GM18907 (cell line): ENCODE measurements at regions not wholly inside any gene's neighbourhood (a gene's known extent, or its start where the extent isn't known, plus 50 kb on each side); places are given as distances from the start of the nearest gene placed in this dataset.
"Not testable (repeated sequence)": the region's sequence is repeated elsewhere in the genome, so short reads cannot be mapped to it uniquely, and the experiment has no call there.

Experiments used
- ATAC-seq: cut with Tn5 transposase; IDR thresholded peaks from one replicate; pipeline ENCODE4 v1.9.1; 2021; ENCODE audit warnings: mild to moderate bottlenecking, moderate library complexity; ENCODE audit not compliant: unreplicated experiment

- ATAC-seq = no peak
These were observed 132.0 kb upstream of the SV2C start for GRCh38 chr5:75951158-75951557.

- ATAC-seq = no peak
These were observed 134.7 kb upstream of the SV2C start for GRCh38 chr5:75948438-75948837.

- ATAC-seq = no peak
These were observed 142.8 kb upstream of the SV2C start for GRCh38 chr5:75940418-75940817.

GRCh38 chr5:75935572-75935971 is 147.6 kb upstream of the SV2C start:
- ATAC-seq = no peak

- no peak for ATAC-seq
These were observed 149.7 kb upstream of the SV2C start for GRCh38 chr5:75933489-75933888.

- no peak for ATAC-seq
These were observed 152.0 kb upstream of the SV2C start for GRCh38 chr5:75931175-75931574.

- ATAC-seq = no peak
These were observed 154.2 kb upstream of the SV2C start for GRCh38 chr5:75928992-75929391.

GRCh38 chr5:75922480-75922879 is 160.7 kb upstream of the SV2C start:
- ATAC-seq = no peak

- no peak for ATAC-seq
These were observed 162.2 kb upstream of the SV2C start for GRCh38 chr5:75921011-75921410.

GRCh38 chr5:75916144-75916543 is 167.0 kb upstream of the SV2C start:
- no peak for ATAC-seq

GRCh38 chr5:75909223-75909622 is 174.0 kb upstream of the SV2C start:
- ATAC-seq = no peak

- ATAC-seq = no peak
These were observed 175.5 kb upstream of the SV2C start for GRCh38 chr5:75907651-75908050.

- no peak for ATAC-seq
These were observed 177.2 kb upstream of the POC5 start for GRCh38 chr5:75894482-75894881.

- ATAC-seq = no peak
These were observed 174.5 kb upstream of the POC5 start for GRCh38 chr5:75891736-75892135.

GRCh38 chr5:75891020-75891419 is 173.8 kb upstream of the POC5 start:
- no peak for ATAC-seq

GRCh38 chr5:75890546-75890945 is 173.3 kb upstream of the POC5 start:
- no peak for ATAC-seq

GRCh38 chr5:75886706-75887105 is 169.5 kb upstream of the POC5 start:
- no peak for ATAC-seq

- no peak for ATAC-seq
These were observed 168.8 kb upstream of the POC5 start for GRCh38 chr5:75885849-75886596.

GRCh38 chr5:75885321-75885720 is 168.1 kb upstream of the POC5 start:
- no peak for ATAC-seq

- no peak for ATAC-seq
These were observed 152.7 kb upstream of the POC5 start for GRCh38 chr5:75869891-75870290.

GRCh38 chr5:75862872-75863271 is 145.6 kb upstream of the POC5 start:
- ATAC-seq = no peak

GRCh38 chr5:75859621-75860020 is 142.4 kb upstream of the POC5 start:
- ATAC-seq = not testable (repeated sequence)

GRCh38 chr5:75856056-75856455 is 138.8 kb upstream of the POC5 start:
- no peak for ATAC-seq
